RWPE2 (cell line): ENCODE measurements at regions not wholly inside any gene's neighbourhood (a gene's known extent, or its start where the extent isn't known, plus 50 kb on each side); places are given as distances from the start of the nearest gene placed in this dataset.
"Not testable (repeated sequence)": the region's sequence is repeated elsewhere in the genome, so short reads cannot be mapped to it uniquely, and the experiment has no call there.

Experiments used
- ATAC-seq: fragments of 200-7000 bp; cut with Tn5 transposase; 3 replicates; pipeline ENCODE4 v1.9.1; 2021; ENCODE audit warnings: low read depth
- DNase-seq: peaks from one replicate; pipeline ENCODE4 v3.0.0-alpha.2; 2020; ENCODE audit warnings: low spot score
- H3K27ac ChIP-seq: fragments of 450-650 bp; 2 replicates; pipeline ENCODE4 v1.5.1; 2017; ENCODE audit warnings: mild to moderate bottlenecking; ENCODE audit not compliant: poor library complexity, severe bottlenecking
- H3K27me3 ChIP-seq: fragments of 250-450 bp; sonication (Bioruptor Pico); 2 replicates; pipeline ENCODE4 v1.5.1; 2021; ENCODE audit warnings: mild to moderate bottlenecking, moderate library complexity; ENCODE audit not compliant: insufficient read depth, poor library complexity, severe bottlenecking
- H3K36me3 ChIP-seq: fragments of 250-450 bp; sonication (Bioruptor Pico); 2 replicates; pipeline ENCODE4 v1.5.1; 2020; ENCODE audit warnings: low read depth, mild to moderate bottlenecking, moderate library complexity
- H3K4me1 ChIP-seq: fragments of 250-450 bp; sonication (Bioruptor Pico); 2 replicates; pipeline ENCODE4 v1.5.1; 2021; ENCODE audit warnings: mild to moderate bottlenecking, moderate library complexity; ENCODE audit not compliant: insufficient read depth, poor library complexity, severe bottlenecking
- H3K4me3 ChIP-seq: fragments of 250-450 bp; sonication (Bioruptor Pico); 2 replicates; pipeline ENCODE4 v1.5.1; 2021; ENCODE audit warnings: mild to moderate bottlenecking, moderate library complexity; ENCODE audit not compliant: severe bottlenecking
- H3K9me3 ChIP-seq: fragments of 250-450 bp; sonication (Bioruptor Pico); 2 replicates; pipeline ENCODE4 v1.5.1; 2021; ENCODE audit warnings: mild to moderate bottlenecking, moderate library complexity; ENCODE audit not compliant: severe bottlenecking
- CTCF ChIP-seq: fragments of 450-650 bp; IDR thresholded peaks from one replicate; pipeline ENCODE4 v1.5.1; 2017; ENCODE audit warnings: mild to moderate bottlenecking, moderate library complexity; ENCODE audit not compliant: poor library complexity, severe bottlenecking

DNA sequence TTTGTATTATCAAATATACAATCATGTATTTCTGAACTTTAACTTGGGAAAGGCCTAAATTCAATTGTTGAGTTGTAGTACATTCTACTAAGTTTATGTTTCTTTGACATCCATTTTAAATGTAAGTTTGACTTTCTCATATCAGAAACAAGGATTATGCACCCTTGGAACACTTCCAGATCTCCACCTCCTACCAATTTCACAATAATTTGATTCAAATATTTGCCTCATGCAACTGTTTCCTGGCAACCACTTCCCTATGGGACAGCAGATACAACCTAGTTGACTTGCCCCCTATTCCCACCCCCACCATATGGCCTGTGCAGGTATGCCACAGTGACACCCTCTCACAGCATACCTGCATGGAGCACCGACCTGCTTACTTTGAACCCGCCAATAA lies 506.4 kb upstream of the PABPC4L start:
- TF ChIP-seq CTCF: no peak
- no peaks in the 10 kb centered on the region for H3K36me3 ChIP-seq
- no peaks in the 10 kb centered on the region for H3K27me3 ChIP-seq
- H3K9me3 ChIP-seq: no peaks in the 10 kb centered on the region
- ATAC-seq: no peak
- no peak for DNase-seq
- H3K4me1 ChIP-seq: peaks cover 5% of the 10 kb centered on the region
- H3K4me3 ChIP-seq: no peak overlapping the region
- H3K27ac ChIP-seq: no peak overlapping the region

- no peak overlapping the region for H3K27ac ChIP-seq
- H3K4me1 ChIP-seq: no peaks in the 10 kb centered on the region
- TF ChIP-seq CTCF: no peak
- no peak overlapping the region for H3K4me3 ChIP-seq
- no peaks in the 10 kb centered on the region for H3K9me3 ChIP-seq
- ATAC-seq (no peak), DNase-seq (no peak)
- no peaks in the 10 kb centered on the region for H3K27me3 ChIP-seq
- H3K36me3 ChIP-seq: no peaks in the 10 kb centered on the region
These were observed 500.8 kb upstream of the PABPC4L start for GRCh38 chr4:134702374-134702773.

DNA sequence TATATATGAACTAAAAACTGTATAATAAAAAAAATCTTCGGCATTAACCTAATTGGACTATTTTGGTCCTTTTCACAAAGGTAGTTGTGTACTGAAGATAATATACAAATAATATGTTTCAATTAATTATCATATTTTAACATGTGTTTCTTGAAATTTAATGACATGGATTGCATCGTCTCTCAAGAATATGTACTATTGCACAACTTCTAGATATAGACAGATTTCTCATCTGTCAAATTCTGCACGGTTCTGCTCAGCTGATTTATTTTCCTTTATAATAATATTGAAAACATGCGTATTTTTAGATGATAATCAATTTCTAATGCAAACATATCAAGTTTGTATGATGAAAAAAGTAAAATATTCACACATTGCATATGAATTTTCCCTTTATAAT lies 498.7 kb upstream of the PABPC4L start:
- H3K27me3 ChIP-seq: no peaks in the 10 kb centered on the region
- no peak overlapping the region for H3K4me3 ChIP-seq
- H3K27ac ChIP-seq: no peak overlapping the region
- no peaks in the 10 kb centered on the region for H3K36me3 ChIP-seq
- H3K4me1 ChIP-seq: no peaks in the 10 kb centered on the region
- H3K9me3 ChIP-seq: no peaks in the 10 kb centered on the region
- DNase-seq: no peak
- ATAC-seq: no peak
- TF ChIP-seq CTCF: no peak

- H3K4me1 ChIP-seq, ATAC-seq, H3K27me3 ChIP-seq, H3K36me3 ChIP-seq, H3K4me3 ChIP-seq, H3K9me3 ChIP-seq, DNase-seq, H3K27ac ChIP-seq: not testable (repeated sequence)
These were observed 497.2 kb upstream of the PABPC4L start for GRCh38 chr4:134698831-134699230.

GRCh38 chr4:134695433-134695832 lies 493.8 kb upstream of the PABPC4L start:
- no peaks in the 10 kb centered on the region for H3K36me3 ChIP-seq
- DNase-seq (no peak), ATAC-seq (no peak)
- no peaks in the 10 kb centered on the region for H3K9me3 ChIP-seq
- H3K27ac ChIP-seq: no peak overlapping the region
- no peak overlapping the region for H3K4me3 ChIP-seq
- no peaks in the 10 kb centered on the region for H3K27me3 ChIP-seq
- H3K4me1 ChIP-seq: no peaks in the 10 kb centered on the region
- no peak for TF ChIP-seq CTCF

DNA sequence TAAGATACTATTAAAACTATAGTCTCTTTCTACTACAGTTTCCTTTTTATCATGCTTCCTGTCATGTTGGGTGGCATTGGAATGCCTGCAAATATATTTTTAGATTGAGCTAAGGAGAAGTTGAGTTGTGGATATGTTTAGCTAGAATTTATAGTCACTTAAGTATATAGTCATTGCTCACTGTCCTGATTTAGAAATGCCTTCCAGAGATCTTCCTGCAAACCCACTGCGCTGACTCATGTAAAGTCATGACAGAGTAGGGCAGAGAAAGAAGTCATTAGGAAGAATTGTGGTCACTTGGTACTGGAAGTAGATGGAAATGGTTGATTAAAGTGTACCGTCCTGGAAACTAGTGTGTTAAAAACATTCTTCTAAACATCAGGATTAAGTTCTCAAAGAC lies 490.3 kb upstream of the PABPC4L start:
- Histone ChIP-seq H3K4me3 (no peak overlapping the region), H3K36me3 (no peaks in the 10 kb centered on the region), H3K4me1 (no peaks in the 10 kb centered on the region), H3K27ac (no peak overlapping the region), H3K9me3 (no peaks in the 10 kb centered on the region), H3K27me3 (no peaks in the 10 kb centered on the region)
- DNase-seq (no peak), ATAC-seq (no peak)
- TF ChIP-seq CTCF: no peak
